Left cardiac atrium (tissue), 4 donors: ENCODE measurements at regions not wholly inside any gene's neighbourhood (a gene's known extent, or its start where the extent isn't known, plus 50 kb on each side); places are given as distances from the start of the nearest gene placed in this dataset.
A peak's percentile ranks its signal among the peaks of the same experiment; 100 is the strongest.

Source experiments
- ATAC-seq, 2 donors: fragments of 200-7000 bp; cut with Tn5 transposase; one replicate each; pipeline ENCODE4 v1.9.1; 2020; ENCODE audit warnings: mild to moderate bottlenecking in 2 of 2, moderate library complexity in 2 of 2
- DNase-seq: peaks from one replicate; pipeline ENCODE4 v3.0.0-alpha.2; 2020
- intact Hi-C, 2 donors: fragments of 100-400 bp; cut with DNase I; formaldehyde crosslinking; loops; one replicate each; pipeline versions ENCODE4 v1.14.1 to v1.15.1; 2022 to 2023
- donor health status: DM: no; HTN: yes; CAD: no.
- donor health status: DM: no; HTN: yes; CAD: no; lungs with severe emphysema.
- donor health status: DM: yes; HTN: yes; CAD: no.
- donor health status: Dilated cardiomyopathy.

GRCh38 chr3:105210141-105210540 is 156.6 kb upstream of the ALCAM start:
- no peak for DNase-seq
- ATAC-seq: no peak
- intact Hi-C loops: no loop called here

- intact Hi-C loops: no loop called here
- ATAC-seq: no peak
- no peak for DNase-seq
These were observed 152.1 kb upstream of the ALCAM start for GRCh38 chr3:105214590-105214989.

DNA sequence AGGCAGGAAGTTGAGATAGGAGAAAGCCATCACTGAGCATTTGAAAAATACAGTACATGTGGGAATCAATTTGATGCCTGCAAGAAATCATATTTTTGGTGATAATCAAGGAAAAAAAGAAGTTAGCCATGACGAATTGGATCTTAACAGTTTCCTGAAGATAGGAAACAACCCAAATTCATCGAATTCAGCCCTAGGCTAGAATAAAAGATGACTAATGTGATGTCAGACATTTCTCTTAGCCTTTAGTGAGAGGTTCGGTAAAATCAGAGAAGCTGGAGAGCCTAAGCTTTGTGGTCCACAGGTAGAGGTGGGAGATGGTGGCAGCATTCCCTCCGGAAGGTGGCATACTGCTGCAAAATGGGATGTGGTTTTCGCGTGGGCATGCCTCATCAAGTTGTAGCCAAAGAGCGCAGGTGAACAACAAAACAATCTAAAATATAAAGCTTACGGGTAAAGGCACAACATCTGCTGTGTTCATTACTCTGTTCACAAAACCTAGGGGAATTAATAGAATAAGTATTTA is 144.1 kb upstream of the ALCAM start:
- no peak for ATAC-seq
- intact Hi-C loops: no loop called here

GRCh38 chr3:105223815-105224214 is 142.9 kb upstream of the ALCAM start:
- ATAC-seq (no peak), DNase-seq (no peak)
- intact Hi-C loops: no loop called here

More for the DNA sequence above, 144.1 kb upstream of the ALCAM start:
- DNase-seq: no peak

DNA sequence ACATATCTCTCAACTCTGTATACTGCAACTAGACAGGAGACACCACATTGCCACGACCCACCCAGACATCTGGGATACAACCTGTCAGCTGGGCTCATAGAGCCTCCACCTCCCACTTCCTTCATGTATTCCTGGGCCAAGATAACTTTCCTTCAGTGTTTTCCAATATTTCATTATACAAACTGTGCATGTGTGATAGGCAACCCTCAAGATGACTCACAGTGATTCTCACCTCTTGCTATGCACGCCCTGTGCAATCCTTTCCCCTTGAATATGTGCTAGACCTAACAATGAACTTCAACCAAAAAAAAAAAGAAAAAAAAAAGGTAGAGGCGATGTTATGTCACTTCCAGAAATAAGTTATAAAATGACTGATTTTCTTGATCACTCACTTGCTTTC is 138.0 kb upstream of the ALCAM start:
- DNase-seq (no peak), ATAC-seq (no peak)
- intact Hi-C loops: no loop called here

GRCh38 chr3:105232553-105232952 is 134.2 kb upstream of the ALCAM start:
- ATAC-seq (no peak), DNase-seq (no peak)
- intact Hi-C loops: no loop called here

DNA sequence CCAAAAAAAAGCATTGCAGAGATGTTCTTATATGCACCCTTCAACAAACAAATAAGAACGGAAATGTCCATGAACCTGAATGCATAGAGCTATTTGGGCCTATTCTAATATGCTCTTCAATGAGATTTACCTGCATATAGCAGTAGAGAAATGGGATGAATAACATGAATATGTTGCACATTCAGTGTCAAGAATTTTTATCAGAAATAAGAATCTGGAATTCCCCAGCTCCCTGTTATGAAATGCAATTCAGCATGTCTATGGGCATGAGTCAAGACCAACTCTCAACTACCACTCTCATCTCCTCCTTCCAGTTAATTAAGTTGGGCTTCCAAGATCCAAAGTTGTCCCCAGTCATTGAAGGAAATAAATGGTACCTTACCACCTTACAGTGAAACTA is 133.7 kb upstream of the ALCAM start:
- intact Hi-C loops: no loop called here
- DNase-seq: no peak
- no peak for ATAC-seq

- intact Hi-C loops: no loop called here
- DNase-seq (no peak), ATAC-seq (no peak)
These were observed 131.5 kb upstream of the ALCAM start for GRCh38 chr3:105235221-105235620.

- no peak for DNase-seq
- intact Hi-C loops: no loop called here
These were observed 130.9 kb upstream of the ALCAM start for GRCh38 chr3:105235785-105236184.

GRCh38 chr3:105238367-105238766 is 128.3 kb upstream of the ALCAM start:
- intact Hi-C loops: no loop called here
- DNase-seq: no peak
- ATAC-seq: no peak

More at GRCh38 chr3:105235785-105236184, 130.9 kb upstream of the ALCAM start:
- ATAC-seq: no peak

GRCh38 chr3:105243076-105243475 is 123.6 kb upstream of the ALCAM start:
- intact Hi-C loops: no loop called here
- DNase-seq: no peak
- no peak for ATAC-seq

GRCh38 chr3:105246536-105246935 is 120.2 kb upstream of the ALCAM start:
- intact Hi-C loops: no loop called here
- ATAC-seq (no peak), DNase-seq (no peak)

GRCh38 chr3:105253225-105253624 is 113.5 kb upstream of the ALCAM start:
- intact Hi-C loops: no loop called here
- DNase-seq (no peak), ATAC-seq (no peak)

GRCh38 chr3:105254154-105254553 is 112.6 kb upstream of the ALCAM start:
- no peak for DNase-seq
- ATAC-seq: no peak

DNA sequence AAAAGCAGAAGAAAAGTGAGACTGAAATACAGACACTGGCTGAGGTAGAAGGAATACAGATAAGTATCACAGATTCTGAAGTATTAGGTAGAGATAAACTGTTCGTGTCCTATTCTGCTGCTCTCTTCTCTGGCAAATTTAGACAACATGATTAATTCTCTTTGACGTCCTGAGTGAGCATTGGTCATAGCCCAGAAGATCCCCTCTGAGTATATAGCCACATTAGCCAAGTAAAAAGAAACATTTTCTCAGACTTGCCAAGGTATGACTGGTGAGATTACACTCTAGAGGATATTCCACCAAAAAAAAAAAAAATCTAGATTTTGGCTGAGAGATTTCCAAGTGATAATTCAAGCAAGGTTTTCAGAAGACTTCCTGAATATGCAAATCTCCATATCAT is 111.4 kb upstream of the ALCAM start:
- intact Hi-C loops: no loop called here
- ATAC-seq (no peak), DNase-seq (no peak)

More at GRCh38 chr3:105254154-105254553, 112.6 kb upstream of the ALCAM start:
- intact Hi-C loops: no loop called here

DNA sequence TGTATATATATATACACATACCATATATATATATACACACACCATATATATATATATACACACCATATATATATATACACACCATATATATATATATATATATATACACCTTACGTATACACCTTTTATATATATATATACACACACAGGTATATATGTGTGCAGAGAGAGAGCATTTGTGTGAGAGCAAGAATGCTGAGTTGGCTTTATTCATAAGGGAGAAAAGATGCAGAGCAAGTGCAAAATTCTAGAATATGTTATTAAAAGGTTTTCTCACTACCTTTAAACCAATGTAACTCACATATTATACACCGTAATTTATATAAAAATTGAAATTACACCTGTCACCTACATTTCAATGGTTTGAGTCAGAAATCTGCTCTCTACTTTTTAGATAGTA is 107.2 kb upstream of the ALCAM start:
- no peak for ATAC-seq
- intact Hi-C loops: no loop called here
- no peak for DNase-seq

DNA sequence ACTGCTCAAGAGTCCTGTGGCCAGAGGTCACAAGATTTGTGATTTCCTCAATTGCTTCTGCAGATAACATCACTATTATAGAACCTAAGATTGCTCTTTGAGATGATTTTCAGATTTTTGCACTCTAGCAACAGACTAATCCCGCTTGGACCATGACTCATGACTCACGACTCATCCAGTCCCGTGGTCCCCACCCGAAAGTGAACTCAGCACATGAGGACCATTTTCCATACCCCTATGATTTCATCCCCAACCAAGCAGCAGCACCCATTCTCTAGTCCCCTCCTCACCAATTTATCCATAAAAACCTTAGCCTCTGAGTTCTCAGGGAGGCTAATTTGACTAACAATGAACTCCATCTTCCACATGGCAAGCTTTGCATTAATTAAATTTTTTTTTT is 106.3 kb upstream of the ALCAM start:
- intact Hi-C loops: no loop called here
- ATAC-seq (no peak), DNase-seq (no peak)

GRCh38 chr3:105274536-105274935 is 92.2 kb upstream of the ALCAM start:
- no peak for ATAC-seq
- intact Hi-C loops: no loop called here
- no peak for DNase-seq

DNA sequence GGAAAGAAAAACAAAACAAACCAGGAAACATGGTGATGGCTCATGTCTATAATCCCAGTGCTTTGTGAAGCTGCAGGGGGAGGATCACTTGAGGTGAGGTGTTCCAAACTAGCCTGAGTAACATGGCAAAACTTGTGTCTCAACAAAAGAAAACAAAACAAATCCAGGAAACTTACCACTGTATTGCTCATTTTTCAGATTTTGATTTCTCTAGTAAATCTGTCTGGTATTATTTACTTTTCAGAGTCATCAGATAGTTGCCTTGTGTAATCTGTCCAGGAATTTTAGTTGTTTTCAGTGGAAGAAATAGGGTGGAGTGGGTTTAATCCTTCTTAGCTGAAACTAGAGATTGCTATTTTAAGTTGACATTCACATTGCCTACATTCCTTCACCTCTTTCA is 91.8 kb upstream of the ALCAM start:
- intact Hi-C loops: no loop called here
- ATAC-seq: peak in 1 of 2 donors; percentile 23
- DNase-seq: no peak

GRCh38 chr3:105277656-105278055 is 89.1 kb upstream of the ALCAM start:
- ATAC-seq: no peak
- intact Hi-C loops: no loop called here
- no peak for DNase-seq

DNA sequence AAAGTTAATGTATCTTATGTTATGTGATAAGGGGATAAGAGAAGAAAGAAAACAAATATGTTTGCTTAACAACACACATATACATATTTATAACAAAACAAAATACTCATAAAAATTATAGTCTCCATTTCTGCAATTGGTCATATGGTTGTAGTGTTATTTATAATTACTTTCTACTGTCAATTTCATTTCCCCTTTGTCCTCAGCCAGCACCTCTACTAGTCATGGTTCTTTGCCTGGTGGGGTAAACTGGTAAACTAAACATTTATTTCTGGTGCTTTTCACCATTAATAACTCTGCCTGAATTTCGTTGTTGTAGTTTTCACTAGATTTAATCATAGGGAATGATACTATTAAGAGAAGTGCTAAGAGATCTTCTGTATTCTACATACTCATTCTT is 88.0 kb upstream of the ALCAM start:
- intact Hi-C loops: no loop called here
- ATAC-seq: no peak

DNA sequence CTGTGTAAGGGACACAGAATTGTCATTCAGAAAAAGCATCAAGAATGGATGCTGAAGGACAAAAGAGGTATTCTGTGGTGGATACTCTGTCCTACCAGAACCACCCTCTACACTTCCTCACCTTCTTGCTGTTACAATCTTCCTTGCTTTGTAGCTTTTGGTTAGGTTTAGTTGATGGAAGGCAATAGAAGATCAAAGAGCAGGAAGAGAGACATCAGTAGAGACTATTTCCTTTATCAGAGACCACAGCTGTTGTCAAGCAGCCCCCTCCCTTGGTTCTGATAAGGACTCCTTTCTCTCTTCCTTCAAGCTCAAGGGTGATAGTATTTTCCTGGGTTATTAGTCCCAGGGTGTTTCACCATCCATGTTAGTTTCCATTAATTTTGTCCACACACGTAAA is 84.7 kb upstream of the ALCAM start:
- ATAC-seq: no peak
- no peak for DNase-seq
- intact Hi-C loops: no loop called here

More for the DNA sequence above, 88.0 kb upstream of the ALCAM start:
- DNase-seq: no peak
